Activated CD4-positive, alpha-beta memory T cell treated with anti-CD3 and anti-CD28 coated beads for 36 hours (primary cell): ENCODE measurements at regions not wholly inside any gene's neighbourhood (a gene's known extent, or its start where the extent isn't known, plus 50 kb on each side); places are given as distances from the start of the nearest gene placed in this dataset.

ENCODE experiments used
- CTCF ChIA-PET: fragments of 350-600 bp; sonication (Branson Sonifier 250); formaldehyde crosslinking; loops from one replicate; lab custom pipeline; 2021; ENCODE audit warnings: antibody characterized with exemption, inconsistent platforms; lab: Charles Lee
- POLR2A ChIA-PET: fragments of 350-600 bp; sonication (Branson Sonifier 250); formaldehyde crosslinking; loops from one replicate; lab custom pipeline; 2021; ENCODE audit warnings: antibody characterized with exemption; lab: Charles Lee
- DNase-seq: peaks from one replicate; pipeline ENCODE4 v3.0.0-alpha.2; 2020
- H3K27ac Mint-ChIP-seq: one replicate; pipeline ENCODE4 v1.8.0; 2021; ENCODE audit warnings: mixed read lengths
- H3K27me3 Mint-ChIP-seq: one replicate; pipeline ENCODE4 v1.8.0; 2021; ENCODE audit warnings: mixed read lengths
- H3K36me3 Mint-ChIP-seq: one replicate; pipeline ENCODE4 v1.8.0; 2021; ENCODE audit warnings: mixed read lengths
- H3K4me1 Mint-ChIP-seq: one replicate; pipeline ENCODE4 v1.8.0; 2021; ENCODE audit warnings: low read depth, mixed read lengths
- H3K4me3 Mint-ChIP-seq: one replicate; pipeline ENCODE4 v1.8.0; 2021; ENCODE audit warnings: mild to moderate bottlenecking, mixed read lengths
- H3K9me3 Mint-ChIP-seq: one replicate; pipeline ENCODE4 v1.8.0; 2021; ENCODE audit warnings: mixed read lengths
- intact Hi-C: fragments of 100-400 bp; cut with micrococcal nuclease; formaldehyde crosslinking; loops from one replicate; pipeline ENCODE4 v1.15.1; 2023

GRCh38 chr18:27278131-27278530, 93.0 kb upstream of the CHST9 start:
- intact Hi-C loops = no loop called here
- peaks cover 14% of the 10 kb centered on the region for H3K9me3 Mint-ChIP-seq
- no peaks in the 10 kb centered on the region for H3K36me3 Mint-ChIP-seq
- H3K4me1 Mint-ChIP-seq = no peaks in the 10 kb centered on the region
- no peak for DNase-seq
- no peaks in the 10 kb centered on the region for H3K27me3 Mint-ChIP-seq
- ChIA-PET CTCF (no interaction called here), POLR2A (no interaction called here)
- no peak overlapping the region for H3K4me3 Mint-ChIP-seq
- no peak overlapping the region for H3K27ac Mint-ChIP-seq

- no peak for DNase-seq
- intact Hi-C loops = no loop called here
- H3K4me3 Mint-ChIP-seq = no peak overlapping the region
- H3K36me3 Mint-ChIP-seq = no peaks in the 10 kb centered on the region
- ChIA-PET CTCF (no interaction called here), POLR2A (no interaction called here)
- H3K27me3 Mint-ChIP-seq = no peaks in the 10 kb centered on the region
- peaks cover 14% of the 10 kb centered on the region for H3K9me3 Mint-ChIP-seq
- H3K4me1 Mint-ChIP-seq = no peaks in the 10 kb centered on the region
- no peak overlapping the region for H3K27ac Mint-ChIP-seq
Measured at GRCh38 chr18:27277554-27277953, 92.4 kb upstream of the CHST9 start.

DNA sequence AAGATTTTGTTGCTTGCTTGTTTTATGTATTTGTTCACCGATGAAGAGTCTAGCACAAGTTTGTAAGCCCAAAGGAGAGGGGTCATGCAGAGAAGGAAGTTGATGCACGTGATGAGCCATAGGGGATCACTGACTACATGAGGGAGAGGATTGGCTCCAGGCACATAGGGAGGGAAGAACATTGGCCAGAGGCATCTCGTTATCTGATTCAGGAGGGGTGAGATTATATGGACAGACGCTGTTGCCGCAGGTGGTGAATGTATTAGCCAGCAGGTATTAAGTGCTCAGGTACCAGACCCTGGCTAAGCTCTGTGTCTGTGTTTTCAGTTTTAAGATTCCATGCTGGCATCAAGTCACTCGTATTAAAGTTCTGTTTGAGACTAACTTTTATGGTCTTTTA, 91.8 kb upstream of the CHST9 start:
- Mint-ChIP-seq H3K4me1 (no peaks in the 10 kb centered on the region), H3K27me3 (no peaks in the 10 kb centered on the region), H3K36me3 (no peaks in the 10 kb centered on the region), H3K27ac (no peak overlapping the region), H3K9me3 (peaks cover 14% of the 10 kb centered on the region), H3K4me3 (no peak overlapping the region)
- intact Hi-C loops = no loop called here
- no peak for DNase-seq
- ChIA-PET CTCF (no interaction called here), POLR2A (no interaction called here)

DNA sequence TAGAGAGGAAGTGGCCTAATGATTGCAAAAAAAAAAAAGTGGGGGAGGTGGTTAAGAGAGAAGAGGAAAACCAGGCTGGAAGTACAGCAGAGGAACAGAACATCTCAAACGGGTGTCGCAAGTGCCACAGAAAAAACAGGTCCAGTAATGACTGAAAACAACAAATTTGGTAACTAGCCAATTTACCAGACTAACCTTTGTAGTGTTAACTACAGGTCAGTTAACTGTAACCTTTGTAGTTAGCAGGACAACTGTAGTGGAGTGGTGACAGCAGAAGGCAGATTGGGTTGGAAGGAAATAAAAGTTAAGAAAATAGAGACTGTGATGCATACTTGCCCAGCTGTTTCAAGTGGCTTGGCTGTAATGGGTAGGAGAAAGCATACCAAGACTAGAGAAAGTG, 91.4 kb upstream of the CHST9 start:
- H3K4me3 Mint-ChIP-seq = no peak overlapping the region
- no peaks in the 10 kb centered on the region for H3K36me3 Mint-ChIP-seq
- CTCF ChIA-PET = no interaction called here
- H3K4me1 Mint-ChIP-seq = no peaks in the 10 kb centered on the region
- intact Hi-C loops = no loop called here
- POLR2A ChIA-PET = no interaction called here
- DNase-seq = no peak
- H3K27ac Mint-ChIP-seq = no peak overlapping the region
- no peaks in the 10 kb centered on the region for H3K27me3 Mint-ChIP-seq
- H3K9me3 Mint-ChIP-seq = peaks cover 16% of the 10 kb centered on the region

DNA sequence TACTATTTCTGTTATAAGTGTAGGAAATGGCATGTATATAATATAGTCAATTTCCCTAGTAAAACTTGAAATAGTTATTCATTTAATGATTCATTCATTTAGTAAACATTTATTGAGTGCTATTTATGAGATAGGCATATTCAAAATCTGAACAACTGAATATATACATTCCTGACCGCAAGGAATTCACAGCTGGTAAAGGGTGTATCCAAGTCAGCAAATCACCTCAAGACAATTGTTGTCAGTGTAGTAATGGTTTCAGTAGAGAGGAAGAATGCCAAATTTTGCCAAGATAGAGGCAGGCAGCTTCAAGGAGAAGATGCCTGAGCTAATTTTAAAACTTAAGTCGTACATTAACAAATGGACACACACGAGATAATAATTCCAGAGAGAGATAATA, 89.8 kb upstream of the CHST9 start:
- Mint-ChIP-seq H3K27me3 (no peaks in the 10 kb centered on the region), H3K27ac (no peak overlapping the region), H3K36me3 (no peaks in the 10 kb centered on the region), H3K4me1 (no peaks in the 10 kb centered on the region), H3K9me3 (peaks cover 24% of the 10 kb centered on the region), H3K4me3 (no peak overlapping the region)
- intact Hi-C loops = no loop called here
- CTCF ChIA-PET = no interaction called here
- no peak for DNase-seq
- POLR2A ChIA-PET = no interaction called here

DNA sequence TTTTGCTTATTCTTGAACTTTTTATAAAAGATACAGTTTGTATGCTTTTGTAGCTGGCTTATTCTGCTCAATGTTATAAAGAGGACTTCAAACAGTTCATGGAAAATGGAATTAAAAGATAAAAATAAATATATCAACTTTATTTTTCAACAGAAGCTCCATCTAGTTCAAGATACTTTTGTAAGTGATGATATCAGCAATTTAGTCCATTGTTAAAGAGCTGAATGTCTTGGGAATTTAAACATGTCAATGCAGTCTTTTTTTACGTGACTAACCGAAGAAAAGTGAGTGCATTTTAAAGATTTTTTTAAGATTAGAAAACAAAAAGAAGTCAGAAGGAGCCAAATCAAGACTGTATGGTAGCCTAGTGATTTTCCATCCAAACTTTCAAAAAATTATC, 85.4 kb upstream of the CHST9 start:
- Mint-ChIP-seq H3K27ac (no peak overlapping the region), H3K9me3 (peaks cover 20% of the 10 kb centered on the region), H3K36me3 (no peaks in the 10 kb centered on the region), H3K27me3 (no peaks in the 10 kb centered on the region), H3K4me3 (no peak overlapping the region), H3K4me1 (no peaks in the 10 kb centered on the region)
- CTCF ChIA-PET = no interaction called here
- POLR2A ChIA-PET = no interaction called here
- intact Hi-C loops = no loop called here
- DNase-seq = no peak

GRCh38 chr18:27263369-27263768, 78.3 kb upstream of the CHST9 start:
- ChIA-PET POLR2A (no interaction called here), CTCF (no interaction called here)
- no peaks in the 10 kb centered on the region for H3K27me3 Mint-ChIP-seq
- H3K27ac Mint-ChIP-seq = no peak overlapping the region
- no peak overlapping the region for H3K4me3 Mint-ChIP-seq
- H3K4me1 Mint-ChIP-seq = no peaks in the 10 kb centered on the region
- H3K9me3 Mint-ChIP-seq = peaks cover 16% of the 10 kb centered on the region
- no peak for DNase-seq
- no peaks in the 10 kb centered on the region for H3K36me3 Mint-ChIP-seq
- intact Hi-C loops = no loop called here

- POLR2A ChIA-PET = no interaction called here
- Mint-ChIP-seq H3K4me1 (no peaks in the 10 kb centered on the region), H3K9me3 (peaks cover 13% of the 10 kb centered on the region), H3K27ac (no peak overlapping the region), H3K36me3 (no peaks in the 10 kb centered on the region), H3K4me3 (no peak overlapping the region), H3K27me3 (no peaks in the 10 kb centered on the region)
- DNase-seq = no peak
- intact Hi-C loops = no loop called here
- CTCF ChIA-PET = no interaction called here
Measured at GRCh38 chr18:27261769-27262549, 76.9 kb upstream of the CHST9 start.

- Mint-ChIP-seq H3K27me3 (no peaks in the 10 kb centered on the region), H3K4me3 (no peak overlapping the region), H3K9me3 (peaks cover 5% of the 10 kb centered on the region), H3K27ac (no peak overlapping the region), H3K36me3 (no peaks in the 10 kb centered on the region), H3K4me1 (no peaks in the 10 kb centered on the region)
- CTCF ChIA-PET = no interaction called here
- POLR2A ChIA-PET = no interaction called here
- intact Hi-C loops = no loop called here
- no peak for DNase-seq
Measured at GRCh38 chr18:27253571-27253970, 68.5 kb upstream of the CHST9 start.

- ChIA-PET CTCF (no interaction called here), POLR2A (interaction anchor here (0.7 kb wide), 1 partner anchor 47 kb away, joined by 4 read pairs; no protein-coding TSS in a partner anchor)
- no peak overlapping the region for H3K27ac Mint-ChIP-seq
- DNase-seq = no peak
- H3K4me1 Mint-ChIP-seq = no peaks in the 10 kb centered on the region
- intact Hi-C loops = no loop called here
- no peaks in the 10 kb centered on the region for H3K27me3 Mint-ChIP-seq
- no peak overlapping the region for H3K4me3 Mint-ChIP-seq
- no peaks in the 10 kb centered on the region for H3K36me3 Mint-ChIP-seq
- H3K9me3 Mint-ChIP-seq = peaks cover 12% of the 10 kb centered on the region
Measured at GRCh38 chr18:27250471-27250870, 65.4 kb upstream of the CHST9 start.

DNA sequence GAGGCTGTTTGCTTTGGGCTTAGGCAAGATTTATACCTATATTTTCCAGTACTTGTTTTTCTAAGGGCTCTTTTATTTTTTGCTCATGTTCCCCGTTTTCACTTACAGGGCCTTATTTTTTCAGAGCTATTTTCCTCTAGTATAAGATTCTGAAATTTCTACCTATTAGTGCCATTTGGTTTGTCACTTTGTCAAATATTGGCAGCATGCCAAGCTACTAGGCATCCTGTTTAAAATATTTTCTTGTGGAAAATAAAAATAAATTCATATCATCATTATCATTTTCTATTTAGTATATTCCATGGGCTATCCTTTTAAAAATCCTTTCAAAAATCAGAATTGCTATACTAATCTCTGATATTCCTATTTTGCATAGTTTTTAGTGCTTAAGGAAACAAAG, 64.8 kb upstream of the CHST9 start:
- no peaks in the 10 kb centered on the region for H3K4me1 Mint-ChIP-seq
- no peak overlapping the region for H3K4me3 Mint-ChIP-seq
- H3K9me3 Mint-ChIP-seq = peaks cover 12% of the 10 kb centered on the region
- no peak for DNase-seq
- intact Hi-C loops = no loop called here
- no peaks in the 10 kb centered on the region for H3K27me3 Mint-ChIP-seq
- H3K36me3 Mint-ChIP-seq = no peaks in the 10 kb centered on the region
- H3K27ac Mint-ChIP-seq = no peak overlapping the region
- CTCF ChIA-PET = no interaction called here
- POLR2A ChIA-PET = interaction anchor here (0.7 kb wide), 1 partner anchor 47 kb away, joined by 4 read pairs; no protein-coding TSS in a partner anchor

GRCh38 chr18:27244259-27244658, 59.2 kb upstream of the CHST9 start:
- ChIA-PET CTCF (interaction anchor here (1.1 kb wide), 1 partner anchor 239 kb away, joined by 3 read pairs; no protein-coding TSS in a partner anchor), POLR2A (no interaction called here)
- no peak for DNase-seq
- Mint-ChIP-seq H3K4me1 (no peaks in the 10 kb centered on the region), H3K9me3 (peaks cover 12% of the 10 kb centered on the region), H3K27ac (no peak overlapping the region), H3K36me3 (no peaks in the 10 kb centered on the region), H3K27me3 (no peaks in the 10 kb centered on the region), H3K4me3 (no peak overlapping the region)
- intact Hi-C loops = no loop called here

DNA sequence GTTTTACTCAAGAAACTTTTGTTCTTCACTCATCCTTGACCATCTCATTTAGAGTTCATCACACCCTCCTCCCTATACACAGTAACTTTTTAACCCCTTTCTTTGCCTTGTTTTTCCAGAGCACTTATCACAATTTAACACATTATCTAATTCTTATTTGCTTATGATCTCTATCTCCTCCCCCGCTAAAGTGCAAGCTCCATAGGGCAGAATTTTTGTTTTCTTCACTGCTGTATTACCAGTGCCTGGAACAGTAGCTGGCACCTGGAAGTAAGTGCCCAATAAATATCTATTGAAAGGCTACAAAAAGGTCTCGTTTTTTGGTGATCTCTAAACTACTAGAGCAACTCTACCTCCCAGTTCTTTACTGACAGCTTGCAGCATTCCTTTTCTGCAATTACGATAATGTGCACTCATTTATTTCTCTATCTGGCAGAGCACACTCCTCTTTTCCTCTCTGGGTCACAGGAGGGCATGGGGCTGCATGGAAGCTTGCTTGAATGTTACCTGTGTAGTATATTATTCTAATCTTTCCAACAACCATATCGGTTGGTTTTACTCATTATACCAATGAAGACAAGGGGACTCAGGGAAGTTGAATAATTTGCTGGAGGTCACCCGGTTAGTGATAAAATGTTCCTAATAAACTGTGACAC, 57.4 kb upstream of the CHST9 start:
- H3K27me3 Mint-ChIP-seq = no peaks in the 10 kb centered on the region
- peaks cover 10% of the 10 kb centered on the region for H3K9me3 Mint-ChIP-seq
- H3K4me3 Mint-ChIP-seq = no peak overlapping the region
- no peaks in the 10 kb centered on the region for H3K4me1 Mint-ChIP-seq
- intact Hi-C loops = no loop called here
- ChIA-PET POLR2A (no interaction called here), CTCF (no interaction called here)
- no peaks in the 10 kb centered on the region for H3K36me3 Mint-ChIP-seq
- DNase-seq = no peak
- no peak overlapping the region for H3K27ac Mint-ChIP-seq
